ENCODE measurements at regions not wholly inside any gene's neighbourhood (a gene's known extent, or its start where the extent isn't known, plus 50 kb on each side); places are given as distances from the start of the nearest gene placed in this dataset.
"Not testable (repeated sequence)": the region's sequence is repeated elsewhere in the genome, so short reads cannot be mapped to it uniquely, and the experiment has no call there.

DNA sequence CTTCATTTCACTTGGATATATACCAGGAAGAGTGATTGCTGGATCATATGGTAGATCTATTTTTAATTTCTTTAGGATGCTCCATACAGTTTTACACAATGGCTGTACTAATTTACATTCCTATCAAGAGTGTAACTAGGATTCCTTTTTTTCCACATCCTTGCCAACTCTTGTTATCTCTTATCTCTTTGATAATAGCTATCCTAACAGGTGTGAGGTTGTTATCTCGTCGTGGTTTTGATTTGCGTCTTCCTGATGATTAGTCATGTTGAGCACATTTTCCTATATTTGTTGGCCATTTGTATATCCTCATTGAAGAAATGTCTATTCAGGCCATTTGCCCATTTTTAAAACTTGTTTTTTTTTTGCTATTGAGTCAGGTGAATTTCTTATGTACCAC is 552.4 kb downstream of the RFPL4B start:
- no peak for DNase-seq

DNA sequence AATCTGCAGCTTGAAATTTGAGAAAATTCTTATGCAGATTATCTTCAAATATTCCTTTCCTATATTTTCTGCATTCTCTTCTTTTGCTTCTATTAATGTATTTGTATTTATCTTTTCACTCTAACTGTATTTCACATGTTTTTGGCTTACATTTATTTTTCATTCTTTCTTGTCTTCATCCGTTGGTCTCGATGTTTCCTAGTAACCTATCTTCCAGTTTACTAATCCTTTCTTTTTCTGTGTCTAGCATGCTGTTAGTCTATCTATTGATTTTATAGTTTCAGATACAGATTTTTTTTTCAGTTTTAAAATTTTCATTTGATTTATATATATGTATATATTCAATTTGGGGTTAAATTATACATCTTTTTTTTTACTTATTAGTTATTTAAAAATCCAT is 556.2 kb downstream of the RFPL4B start:
- no peak for DNase-seq

DNA sequence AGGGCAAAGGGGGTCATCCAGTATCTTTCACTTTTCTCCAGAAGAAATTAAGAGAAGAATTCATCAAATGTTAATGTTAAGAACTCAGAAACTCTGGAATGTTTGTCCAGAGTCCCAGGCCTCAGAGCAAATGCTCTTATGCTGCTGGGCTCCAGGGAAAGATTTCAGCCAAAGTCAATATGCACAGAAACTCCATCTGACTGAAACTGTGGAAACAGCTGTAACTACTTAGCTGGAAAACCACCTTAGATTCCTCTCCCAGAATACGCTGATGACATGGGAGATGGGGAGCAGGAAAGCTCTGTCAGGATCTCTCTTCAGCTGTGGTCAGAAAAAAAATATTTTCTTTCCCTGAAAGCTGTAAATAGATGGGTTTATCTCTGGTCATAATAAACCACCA is 559.6 kb downstream of the RFPL4B start:
- no peak for DNase-seq

GRCh38 chr6:112909781-112910180 is 562.7 kb downstream of the RFPL4B start:
- DNase-seq = no peak

DNA sequence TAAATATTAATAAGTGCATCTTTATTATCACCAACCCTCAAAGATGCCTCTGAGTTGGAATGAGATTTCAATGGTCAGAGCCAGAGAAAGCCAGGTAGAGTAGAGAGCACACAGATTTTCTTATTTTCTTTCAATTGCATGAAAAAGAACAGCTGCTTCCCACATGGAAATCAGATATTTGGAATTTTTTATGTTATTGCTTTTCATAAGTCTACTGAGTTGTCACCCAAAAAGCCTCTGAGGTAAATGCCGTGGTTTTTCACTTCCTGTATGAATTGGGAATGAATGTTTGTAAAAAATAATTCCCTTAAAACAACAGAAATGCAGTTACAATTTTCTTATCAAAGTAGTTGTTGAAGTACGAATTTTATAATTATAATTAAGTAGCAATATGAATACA is 563.1 kb downstream of the RFPL4B start:
- no peak for DNase-seq

DNA sequence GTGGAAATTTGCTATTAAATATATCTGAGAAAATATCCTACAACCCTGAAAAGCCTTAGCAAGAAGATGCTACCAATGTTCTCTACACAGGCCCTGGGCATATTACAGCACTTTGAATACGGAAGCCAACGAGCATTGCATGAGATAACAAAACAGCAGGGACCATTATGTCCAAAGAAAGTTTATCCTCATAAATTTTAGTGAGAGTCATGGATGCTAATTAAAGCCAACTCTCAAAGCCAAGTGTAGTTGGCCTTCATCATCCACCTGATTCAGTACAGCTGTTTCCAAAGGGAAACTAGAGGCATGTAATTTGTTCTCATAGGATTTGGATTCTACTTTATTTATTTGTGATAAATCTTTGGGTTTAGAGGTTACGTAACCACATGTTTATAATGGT is 564.8 kb downstream of the RFPL4B start:
- no peak for DNase-seq

GRCh38 chr6:112912416-112913101 is 565.4 kb downstream of the RFPL4B start:
- DNase-seq = no peak

DNA sequence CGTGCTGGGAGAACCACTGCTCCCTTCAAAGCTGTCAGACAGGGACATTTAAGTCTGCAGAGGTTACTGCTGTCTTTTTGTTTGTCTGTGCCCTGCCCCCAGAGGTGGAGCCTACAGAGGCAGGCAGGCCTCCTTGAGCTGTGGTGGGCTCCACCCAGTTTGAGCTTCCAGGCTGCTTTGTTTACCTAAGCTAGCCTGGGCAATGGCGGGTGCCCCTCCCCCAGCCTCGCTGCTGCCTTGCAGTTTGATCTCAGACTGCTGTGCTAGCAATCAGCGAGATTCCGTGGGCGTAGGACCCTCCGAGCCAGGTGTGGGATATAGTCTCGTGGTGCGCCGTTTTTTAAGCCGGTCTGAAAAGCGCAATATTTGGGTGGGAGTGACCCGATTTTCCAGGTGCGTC is 572.6 kb downstream of the RFPL4B start:
- not testable (repeated sequence) for DNase-seq

GRCh38 chr6:112920994-112921393 is 573.9 kb downstream of the RFPL4B start:
- DNase-seq = no peak

GRCh38 chr6:112923940-112924587 is 576.9 kb downstream of the RFPL4B start:
- DNase-seq = no peak

DNA sequence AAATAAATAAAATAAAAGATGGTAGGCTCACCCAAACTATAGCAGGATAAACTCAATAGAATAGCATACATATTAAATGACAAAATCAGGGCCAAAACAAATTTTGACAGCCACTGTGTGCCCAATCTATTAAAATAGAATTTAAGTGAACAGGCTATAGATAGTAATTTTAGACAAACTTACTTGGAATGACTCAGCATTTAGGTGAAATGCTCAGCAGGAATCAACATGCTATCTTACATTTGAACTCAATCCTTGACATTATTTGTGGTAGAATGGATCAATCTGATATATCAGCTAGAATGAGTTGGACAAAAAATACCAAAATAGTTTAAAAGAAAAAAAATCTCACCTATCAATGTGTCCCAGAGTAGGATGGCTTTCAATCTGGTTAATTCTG is 578.6 kb downstream of the RFPL4B start:
- DNase-seq = no peak

DNA sequence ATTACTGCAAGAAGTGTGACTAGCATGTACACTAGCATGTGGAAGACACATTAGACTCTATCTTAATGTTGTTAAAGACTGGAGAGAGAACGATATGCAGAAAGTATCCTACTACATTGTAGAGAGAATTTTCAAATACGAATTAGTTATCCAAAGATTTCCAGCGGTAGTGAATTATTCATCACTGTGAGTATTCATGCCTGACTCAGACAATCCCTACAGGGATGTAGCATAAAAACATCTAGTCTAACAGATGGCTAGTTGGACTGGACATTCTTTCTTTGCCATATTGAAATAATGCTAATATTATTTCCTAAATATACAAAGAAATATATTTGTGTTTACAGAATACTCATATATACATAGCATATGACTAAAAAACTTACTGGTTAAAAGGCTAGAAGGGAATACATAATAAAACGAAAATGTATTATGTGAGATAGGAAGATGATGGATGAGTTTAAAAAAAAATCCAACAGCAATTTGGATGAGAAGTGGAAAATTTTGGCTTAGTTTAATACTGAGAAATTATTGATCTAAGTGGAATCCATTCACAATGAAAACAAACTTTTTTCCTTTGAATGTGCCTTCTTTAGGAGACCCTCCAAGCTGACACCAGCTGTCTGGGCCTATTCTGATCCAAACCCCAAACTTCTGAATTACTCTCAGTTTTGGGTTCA is 580.7 kb downstream of the RFPL4B start:
- DNase-seq = no peak

GRCh38 chr6:112929641-112930040 is 582.5 kb downstream of the RFPL4B start:
- DNase-seq = no peak

GRCh38 chr6:112931832-112932231 is 584.7 kb downstream of the RFPL4B start:
- no peak for DNase-seq

GRCh38 chr6:112933947-112934346 is 586.8 kb downstream of the RFPL4B start:
- no peak for DNase-seq

- no peak for DNase-seq
Observed at GRCh38 chr6:112934433-112935327, 587.5 kb downstream of the RFPL4B start.

DNA sequence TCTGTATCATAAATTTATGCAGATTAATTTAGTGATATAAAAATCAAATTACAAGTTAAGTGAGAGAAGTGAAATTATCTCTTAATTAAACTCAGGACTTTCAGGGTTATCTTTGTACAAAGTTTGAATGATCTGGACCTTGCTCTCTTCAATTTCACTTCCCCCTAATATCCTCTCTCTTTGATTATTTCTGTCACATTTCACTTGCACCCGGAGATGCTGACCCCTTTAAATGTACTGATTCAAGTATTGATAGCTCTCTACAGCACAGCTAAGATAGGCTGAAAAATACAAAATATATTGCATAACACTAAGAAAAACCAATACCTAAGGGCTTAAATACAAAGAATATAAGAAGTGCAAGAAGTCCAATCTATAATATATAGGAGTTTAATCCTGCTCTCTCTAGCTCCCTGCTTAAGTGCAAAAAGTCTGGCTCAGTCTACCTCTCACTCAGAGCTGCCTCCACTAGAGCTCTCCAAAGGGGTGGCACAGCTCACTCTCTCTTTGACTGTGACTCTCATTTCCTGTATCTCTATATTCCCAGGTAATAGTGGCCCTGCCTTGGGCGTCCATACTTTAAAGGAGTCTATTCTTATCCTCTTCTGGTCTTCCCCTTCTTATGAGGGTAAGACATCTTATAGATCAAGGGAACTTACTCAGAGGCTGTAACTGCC is 588.4 kb downstream of the RFPL4B start:
- DNase-seq = no peak

GRCh38 chr6:112936079-112936472 is 588.9 kb downstream of the RFPL4B start:
- DNase-seq = no peak

GRCh38 chr6:112936504-112936903 is 589.4 kb downstream of the RFPL4B start:
- DNase-seq = no peak

GRCh38 chr6:112937690-112938089 is 590.6 kb downstream of the RFPL4B start:
- DNase-seq = not testable (repeated sequence)

GRCh38 chr6:112938650-112939049 is 591.5 kb downstream of the RFPL4B start:
- no peak for DNase-seq

- DNase-seq = no peak
Observed at GRCh38 chr6:112939563-112939962, 592.4 kb downstream of the RFPL4B start.

DNA sequence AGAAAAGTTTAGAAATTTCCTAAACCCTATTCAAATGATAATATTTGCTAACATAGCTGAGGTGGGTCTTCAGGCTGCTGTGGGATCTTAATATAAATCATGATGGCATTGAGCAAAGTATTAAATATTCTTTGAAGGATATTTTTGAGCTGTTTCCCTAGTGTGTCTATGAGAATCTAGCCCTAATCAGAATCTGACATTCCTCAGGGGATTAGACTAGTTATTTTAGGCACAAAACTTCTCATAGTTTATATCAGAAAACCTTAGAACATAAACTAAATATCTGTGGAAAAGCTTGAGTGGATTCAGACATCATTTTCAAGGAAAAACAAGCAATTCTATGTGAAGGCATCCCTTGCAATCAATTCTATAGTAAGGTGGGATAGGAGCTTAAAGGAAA is 594.5 kb downstream of the RFPL4B start:
- DNase-seq = no peak

Data from NCI-H2227 treated with DMSO at 0.1 percent for 48 hours (cell line).